HepG2 (cell line): ENCODE measurements at regions not wholly inside any gene's neighbourhood (a gene's known extent, or its start where the extent isn't known, plus 50 kb on each side); places are given as distances from the start of the nearest gene placed in this dataset.

Experiments
- ELF1 ChIP-seq: sonication (generic); formaldehyde crosslinking; IDR thresholded peaks from 2 replicates; pipeline ENCODE4 v1.4.0; 2020; ENCODE audit warnings: missing genetic modification reagents
- HBP1 ChIP-seq: IDR thresholded peaks from 2 replicates; pipeline ENCODE4 v1.6.1; 2016; ENCODE audit warnings: low read depth, control low read depth
- PREB ChIP-seq: sonication (generic); formaldehyde crosslinking; IDR thresholded peaks from 2 replicates; pipeline ENCODE4 v1.4.0; 2020; ENCODE audit warnings: missing genetic modification reagents
- SMARCE1 ChIP-seq: fragments of 450-650 bp; IDR thresholded peaks from 2 replicates; pipeline ENCODE4 v1.6.1; 2017; ENCODE audit warnings: borderline replicate concordance
- TFDP1 ChIP-seq: IDR thresholded peaks from 2 replicates; pipeline ENCODE4 v1.6.1; 2016; ENCODE audit warnings: missing compliant biosample characterization, missing genetic modification reagents, borderline replicate concordance
- ZBTB7A ChIP-seq: sonication (generic); formaldehyde crosslinking; IDR thresholded peaks from 2 replicates; pipeline ENCODE4 v1.8.0; 2022; ENCODE audit warnings: mild to moderate bottlenecking, missing genetic modification reagents
- ZFX ChIP-seq: sonication (generic); formaldehyde crosslinking; IDR thresholded peaks from 2 replicates; pipeline ENCODE4 v1.4.0; 2020; ENCODE audit warnings: mild to moderate bottlenecking, low read depth, missing genetic modification reagents, moderate library complexity
- ZNF33A ChIP-seq: sonication (generic); formaldehyde crosslinking; IDR thresholded peaks from 2 replicates; pipeline ENCODE4 v1.5.1; 2020; ENCODE audit warnings: missing genetic modification reagents, mild to moderate bottlenecking, moderate library complexity, borderline replicate concordance

GRCh38 chr17:13157656-13158055 lies 139.8 kb upstream of the ELAC2 start:
- TF ChIP-seq ZBTB7A (CRISPR knock-in tag) = no peak
- TF ChIP-seq SMARCE1 = no peak
- no peak for TF ChIP-seq TFDP1 (CRISPR knock-in tag)
- no peak for TF ChIP-seq HBP1
- no peak for TF ChIP-seq ELF1 (CRISPR knock-in tag)
- TF ChIP-seq ZNF33A (CRISPR knock-in tag) = no peak
- no peak for TF ChIP-seq ZFX (CRISPR knock-in tag)
- TF ChIP-seq PREB (CRISPR knock-in tag) = no peak
